ENCODE measurements at regions not wholly inside any gene's neighbourhood (a gene's known extent, or its start where the extent isn't known, plus 50 kb on each side); places are given as distances from the start of the nearest gene placed in this dataset.
A peak's percentile ranks its signal among the peaks of the same experiment; 100 is the strongest.

- TF ChIP-seq ZSCAN22 (CRISPR knock-in tag; IDR thresholded peaks at IDR 0.05) (no peak), XBP1 (CRISPR knock-in tag; IDR thresholded peaks at IDR 0.05) (no peak), ZBTB7B (CRISPR knock-in tag; IDR thresholded peaks at IDR 0.05) (no peak), ZNF280D (CRISPR knock-in tag; IDR thresholded peaks at IDR 0.05) (no peak)
Measured at GRCh38 chr5:152503206-152503605, 98.1 kb upstream of the NMUR2 start (continued).

- Histone ChIP-seq H3K27me3 (ENCODE audit: control insufficient read depth in 1 of 2, insufficient read depth in 2 of 2, low read length in 2 of 2) (no peaks in the 10 kb centered on the region; a peak in 1 of 5 replicates), H3K9me3 (ENCODE audit: low read length) (no peaks in the 10 kb centered on the region), H3K27ac (ENCODE audit: extremely low read length, insufficient read depth, low read length) (no peak overlapping the region), H3K36me3 (replicated peaks in 1 of 2; ENCODE audit: control insufficient read depth in 1 of 2, insufficient read depth in 2 of 2, low read length in 2 of 2) (no peaks in the 10 kb centered on the region), H3K4me2 (ENCODE audit: low read depth, low read length) (no peak overlapping the region), H4K20me1 (ENCODE audit: insufficient read depth, low read length) (no peaks in the 10 kb centered on the region), H3K9ac (ENCODE audit: insufficient read depth, low read depth, low read length) (no peak overlapping the region), H3K4me1 (ENCODE audit: insufficient read depth, low read length) (no peaks in the 10 kb centered on the region), H2AFZ (ENCODE audit: low read length) (no peak overlapping the region), H3K79me2 (ENCODE audit: insufficient read depth, low read length) (no peaks in the 10 kb centered on the region), H3K4me3 (replicated peaks in 1 of 3; ENCODE audit: insufficient read depth in 1 of 3, low read depth in 2 of 3, low read length in 3 of 3) (no peak overlapping the region)
- intact Hi-C loops (cut with micrococcal nuclease; ENCODE audit: unreplicated experiment) (no loop called here), in situ Hi-C loops (cut with HindIII; ENCODE audit: extremely low pct_ligation_motif_present, low pct_unique_long_range_greater_than_20kb) (loop anchor here (25.0 kb wide), 1 partner anchor 668 kb away; no protein-coding TSS in a partner anchor)
- ATAC-seq (peak; percentile 90), FAIRE-seq (peak; percentile 43), DNase-seq (ENCODE audit: low spot score) (peak; percentile 41)
- peak; percentile 66; the same call in 1 of the 2 replicates for TF ChIP-seq MIXL1 (CRISPR knock-in tag; IDR thresholded peaks at IDR 0.05)
- peak; percentile 50; the same call in 1 of the 2 replicates for TF ChIP-seq CEBPB (IDR thresholded peaks at IDR 0.05; ENCODE audit: borderline replicate concordance, low read depth, low read length)
- no peak for TF ChIP-seq ZNF44 (CRISPR knock-in tag; IDR thresholded peaks at IDR 0.05)
- peak; percentile 86 for TF ChIP-seq ARID3A (IDR thresholded peaks at IDR 0.05; ENCODE audit: low read depth, low read length)
- TF ChIP-seq ZNF629 (CRISPR knock-in tag; conservative IDR thresholded peaks at IDR 0.05), result no peak
- no peak for TF ChIP-seq SRY (CRISPR knock-in tag; IDR thresholded peaks at IDR 0.05)
- 0 out of 2 replicates have a peak, but pooled peaks have one; percentile 12 for TF ChIP-seq RAD21 (CRISPR knock-in tag; IDR thresholded peaks at IDR 0.05)
- peak; percentile 60 for TF ChIP-seq CEBPG (CRISPR knock-in tag; IDR thresholded peaks at IDR 0.05)
- peak; percentile 69 for TF ChIP-seq CTCF (CRISPR knock-in tag; IDR thresholded peaks at IDR 0.05)
- TF ChIP-seq STAG1 (CRISPR knock-in tag; IDR thresholded peaks at IDR 0.05), result peak; percentile 50
- 0 out of 2 replicates have a peak, but pooled peaks have one; percentile 11 for TF ChIP-seq SMC3 (IDR thresholded peaks at IDR 0.05; ENCODE audit: low read length)
- POLR2A ChIA-PET, result no interaction called here
- CTCF ChIA-PET (ENCODE audit: low intra/inter-chr PET ratio, low total read pairs), result interaction anchor here (1.2 kb wide), 1 partner anchor 680 kb away, joined by 3 read pairs; no protein-coding TSS in a partner anchor
- 3% methylated on average over 4 of the region's 8 CpGs for WGBS (ENCODE audit: low lambda C conversion rate)
- BruUV-seq (replicated peaks), result no TSS peak
Measured at GRCh38 chr5:152505442-152506042, 100.5 kb upstream of the NMUR2 start.
